Psoas muscle (tissue), 7 donors: ENCODE measurements at regions not wholly inside any gene's neighbourhood (a gene's known extent, or its start where the extent isn't known, plus 50 kb on each side); places are given as distances from the start of the nearest gene placed in this dataset.

Source experiments
- ATAC-seq, 4 donors: fragments of 200-7000 bp; cut with Tn5 transposase; one replicate each; pipeline ENCODE4 v1.9.1; 2020; ENCODE audit warnings: moderate library complexity in 3 of 4, mild to moderate bottlenecking in 2 of 4
- DNase-seq, 2 donors: peaks; one replicate each; pipeline ENCODE4 v3.0.0-alpha.2; 2020
- H3K27ac ChIP-seq: fragments of 200-600 bp; one replicate; pipeline ENCODE4 v1.8.0; 2022
- H3K27me3 ChIP-seq, 3 donors: fragments of 200-600 bp in 1 of 3; one replicate each; pipeline versions ENCODE4 v1.6.1 to v1.8.0; 2013 to 2022; ENCODE audit warnings: low read length in 2 of 3, mild to moderate bottlenecking in 2 of 3, moderate library complexity in 1 of 3; ENCODE audit not compliant: insufficient read depth in 3 of 3
- H3K36me3 ChIP-seq, 2 donors: fragments of 200-600 bp in 1 of 2; one replicate each; pipeline versions ENCODE4 v1.6.1 to v1.8.0; 2013 to 2022; ENCODE audit warnings: low read depth in 1 of 2, mild to moderate bottlenecking in 1 of 2, moderate library complexity in 1 of 2; ENCODE audit not compliant: insufficient read depth in 1 of 2
- H3K4me1 ChIP-seq: fragments of 200-600 bp; one replicate; pipeline ENCODE4 v1.8.0; 2022
- H3K4me3 ChIP-seq: fragments of 200-600 bp; one replicate; pipeline ENCODE4 v1.8.0; 2022; ENCODE audit warnings: mild to moderate bottlenecking
- H3K9me3 ChIP-seq: fragments of 200-600 bp; one replicate; pipeline ENCODE4 v1.8.0; 2022
- CTCF ChIP-seq: fragments of 200-600 bp; IDR thresholded peaks from one replicate; pipeline ENCODE4 v1.8.0; 2022; ENCODE audit warnings: antibody characterized with exemption
- WGBS, 3 donors: extraction: QIAGEN DNeasy Blood & Tissue Kit; methylation state at CpG; one replicate each; pipeline versions ENCODE4 v1.1.6 to v1.1.7; 2013; 5-methylcytosine and 5-hydroxymethylcytosine counted together
- intact Hi-C, 2 donors: fragments of 100-400 bp; cut with DNase I; formaldehyde crosslinking; loops; one replicate each; pipeline versions ENCODE4 v1.11.0 to v1.14.2; 2022
- donor health status: healthy with polysubstance abuse.
- donor health status: DM: no; HTN: no; CAD: no; lungs with moderate emphysema.
- donor health status: Bipolar disorder and iron deficiency.
- donor health status: healthy.
- donor health status: DM: yes; HTN: yes; CAD: no.
- donor health status: DM: no; HTN: no; CAD: no.
- donor health status: DM: yes; HTN: yes; CAD: no.

GRCh38 chr9:89548071-89548638 lies 50.2 kb upstream of the SEMA4D start:
- no peak for ATAC-seq
- Histone ChIP-seq H3K9me3 (no peaks in the 10 kb centered on the region), H3K27ac (no peak overlapping the region), H3K36me3 (no peaks in the 10 kb centered on the region), H3K4me1 (no peaks in the 10 kb centered on the region), H3K4me3 (no peak overlapping the region), H3K27me3 (no peaks in the 10 kb centered on the region)
- 84 to 88% (median 86%) methylated on average over 9 of the region's 9 CpGs for WGBS, 3 donors
- no peak for TF ChIP-seq CTCF
- DNase-seq = no peak
- intact Hi-C loops = loop anchor here (2.0 to 10.0 kb wide), 7 partner anchors 51 to 373 kb away; partner anchors contain the start of genes SECISBP2 (in 1 of the 2), SEMA4D (in 1 of the 2) and SHC3 (in 1 of the 2)
